ENCODE measurements at regions not wholly inside any gene's neighbourhood (a gene's known extent, or its start where the extent isn't known, plus 50 kb on each side); places are given as distances from the start of the nearest gene placed in this dataset.

DNA sequence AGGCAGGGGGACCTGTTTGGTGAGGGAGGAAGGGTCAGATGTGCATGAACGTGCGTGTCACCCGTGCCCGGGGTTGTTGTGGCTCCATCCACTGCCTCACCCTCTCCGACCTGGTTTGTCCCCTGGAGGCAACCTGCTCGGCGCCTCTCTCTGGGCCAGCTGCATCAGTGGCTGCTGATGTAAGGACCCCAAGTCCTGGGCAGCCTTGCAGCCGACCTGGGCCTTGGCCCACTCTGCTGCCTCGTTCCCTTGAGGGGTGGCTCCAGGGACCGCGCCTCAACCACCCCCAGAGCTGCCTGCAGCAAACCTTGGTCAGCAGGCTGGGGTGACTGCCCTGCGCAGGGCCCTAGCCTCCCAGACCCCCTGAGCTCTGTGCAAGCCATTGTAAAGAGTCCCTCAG lies 351.7 kb downstream of the TMEM121 start:
- TF ChIP-seq, protein P1, sequence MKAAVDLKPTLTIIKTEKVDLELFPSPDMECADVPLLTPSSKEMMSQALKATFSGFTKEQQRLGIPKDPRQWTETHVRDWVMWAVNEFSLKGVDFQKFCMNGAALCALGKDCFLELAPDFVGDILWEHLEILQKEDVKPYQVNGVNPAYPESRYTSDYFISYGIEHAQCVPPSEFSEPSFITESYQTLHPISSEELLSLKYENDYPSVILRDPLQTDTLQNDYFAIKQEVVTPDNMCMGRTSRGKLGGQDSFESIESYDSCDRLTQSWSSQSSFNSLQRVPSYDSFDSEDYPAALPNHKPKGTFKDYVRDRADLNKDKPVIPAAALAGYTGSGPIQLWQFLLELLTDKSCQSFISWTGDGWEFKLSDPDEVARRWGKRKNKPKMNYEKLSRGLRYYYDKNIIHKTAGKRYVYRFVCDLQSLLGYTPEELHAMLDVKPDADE (IDR thresholded peaks at IDR 0.05) = no peak
- TF ChIP-seq, protein P2, sequence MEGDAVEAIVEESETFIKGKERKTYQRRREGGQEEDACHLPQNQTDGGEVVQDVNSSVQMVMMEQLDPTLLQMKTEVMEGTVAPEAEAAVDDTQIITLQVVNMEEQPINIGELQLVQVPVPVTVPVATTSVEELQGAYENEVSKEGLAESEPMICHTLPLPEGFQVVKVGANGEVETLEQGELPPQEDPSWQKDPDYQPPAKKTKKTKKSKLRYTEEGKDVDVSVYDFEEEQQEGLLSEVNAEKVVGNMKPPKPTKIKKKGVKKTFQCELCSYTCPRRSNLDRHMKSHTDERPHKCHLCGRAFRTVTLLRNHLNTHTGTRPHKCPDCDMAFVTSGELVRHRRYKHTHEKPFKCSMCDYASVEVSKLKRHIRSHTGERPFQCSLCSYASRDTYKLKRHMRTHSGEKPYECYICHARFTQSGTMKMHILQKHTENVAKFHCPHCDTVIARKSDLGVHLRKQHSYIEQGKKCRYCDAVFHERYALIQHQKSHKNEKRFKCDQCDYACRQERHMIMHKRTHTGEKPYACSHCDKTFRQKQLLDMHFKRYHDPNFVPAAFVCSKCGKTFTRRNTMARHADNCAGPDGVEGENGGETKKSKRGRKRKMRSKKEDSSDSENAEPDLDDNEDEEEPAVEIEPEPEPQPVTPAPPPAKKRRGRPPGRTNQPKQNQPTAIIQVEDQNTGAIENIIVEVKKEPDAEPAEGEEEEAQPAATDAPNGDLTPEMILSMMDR (conservative IDR thresholded peaks at IDR 0.05; ENCODE audit: low read depth in 2 of 2) = no peak
- TF ChIP-seq POLR2AphosphoS5 (IDR thresholded peaks at IDR 0.05; ENCODE audit: low read depth) = no peak
- no peak for TF ChIP-seq NANOG (IDR thresholded peaks at IDR 0.05; ENCODE audit: borderline replicate concordance)
- no peak for TF ChIP-seq EZH2phosphoT487 (IDR thresholded peaks at IDR 0.05; ENCODE audit: unreplicated experiment)
- TF ChIP-seq EZH2 (IDR thresholded peaks at IDR 0.05; ENCODE audit: low read depth, unreplicated experiment) = no peak
